Panc1 (cell line): ENCODE measurements at regions not wholly inside any gene's neighbourhood (a gene's known extent, or its start where the extent isn't known, plus 50 kb on each side); places are given as distances from the start of the nearest gene placed in this dataset.

ENCODE experiments used
- ATAC-seq: fragments of 200-7000 bp; cut with Tn5 transposase; 2 replicates; pipeline ENCODE4 v1.9.1; 2020; ENCODE audit warnings: mild to moderate bottlenecking, moderate library complexity
- BruUV-seq: library from RNA; stranded (reverse); fragments of 400-500 nt; replicated peaks from 2 replicates; lab custom pipeline; 2021; lab: Mats Ljungman, UMichigan
- CTCF ChIA-PET: fragments of 300-600 bp; sonication (Branson Sonifier 250); formaldehyde crosslinking; loops from one replicate; lab custom pipeline; 2022; ENCODE audit warnings: antibody characterized with exemption; lab: Charles Lee
- POLR2A ChIA-PET: fragments of 300-600 bp; sonication (Branson Sonifier 250); formaldehyde crosslinking; loops from one replicate; lab custom pipeline; 2022; ENCODE audit warnings: antibody characterized with exemption; lab: Charles Lee
- DNase-seq: peaks from one replicate; pipeline ENCODE4 v3.0.0-alpha.2; 2010; ENCODE audit warnings: low read depth, low spot score
- H3K27ac ChIP-seq: 2 replicates; pipeline ENCODE4 v1.5.1; 2011; ENCODE audit warnings: mild to moderate bottlenecking, low read length, inconsistent platforms
- H3K27me3 ChIP-seq: fragments of 200-500 bp; sonication (Bioruptor generic); 2 replicates; pipeline ENCODE4 v1.6.0; 2014; ENCODE audit warnings: low read length, inconsistent platforms; ENCODE audit not compliant: control insufficient read depth, insufficient read depth
- H3K36me3 ChIP-seq: fragments of 200-500 bp; sonication (Bioruptor generic); 2 replicates; pipeline ENCODE4 v1.5.1; 2014; ENCODE audit warnings: inconsistent platforms, mild to moderate bottlenecking, low read length, moderate library complexity; ENCODE audit not compliant: control insufficient read depth, insufficient read depth
- H3K4me1 ChIP-seq: 2 replicates; pipeline ENCODE4 v1.5.1; 2011; ENCODE audit warnings: inconsistent platforms, mild to moderate bottlenecking, low read length, moderate library complexity; ENCODE audit not compliant: control insufficient read depth, insufficient read depth
- H3K4me3 ChIP-seq, 2 experiments: 2 replicates each; pipeline ENCODE4 v1.5.1; 2011 to 2012; ENCODE audit warnings: low read depth in 2 of 2, low read length in 2 of 2, mild to moderate bottlenecking in 2 of 2, inconsistent platforms in 1 of 2, moderate library complexity in 1 of 2
- H3K9me3 ChIP-seq: fragments of 200-500 bp; sonication (Bioruptor generic); 2 replicates; pipeline ENCODE4 v1.5.1; 2014; ENCODE audit warnings: low read depth, mild to moderate bottlenecking, inconsistent platforms, low read length, moderate library complexity; ENCODE audit not compliant: control insufficient read depth, insufficient read depth
- POLR2AphosphoS5 ChIP-seq: IDR thresholded peaks from 2 replicates; pipeline ENCODE4 v1.6.1; 2012; ENCODE audit warnings: mild to moderate bottlenecking, low read depth, low read length, moderate library complexity
- SIN3A ChIP-seq: IDR thresholded peaks from 2 replicates; pipeline ENCODE4 v1.6.1; 2012; ENCODE audit warnings: low read depth, mild to moderate bottlenecking, low read length, moderate library complexity, borderline replicate concordance; ENCODE audit not compliant: insufficient read depth
- TCF7L2 ChIP-seq: IDR thresholded peaks from 2 replicates; pipeline ENCODE4 v1.6.1; 2011; ENCODE audit warnings: mild to moderate bottlenecking, low read depth, low read length, inconsistent platforms
- in situ Hi-C: cut with HindIII; loops from 2 replicates; pipeline ENCODE4 v1.10.0; 2016; ENCODE audit warnings: low sequenced_read_pairs, low pct_unique_long_range_greater_than_20kb
- intact Hi-C: fragments of 100-400 bp; cut with micrococcal nuclease; formaldehyde crosslinking; loops from one replicate; pipeline ENCODE4 v1.10.0; 2022; ENCODE audit not compliant: unreplicated experiment
- TF ChIP-seq, protein P1 (sequence below), 2 experiments: IDR thresholded peaks; 2 replicates each; pipeline ENCODE4 v1.6.1; 2011 to 2012; ENCODE audit warnings: low read depth in 2 of 2, control low read depth in 1 of 2, low read length in 1 of 2, mild to moderate bottlenecking in 1 of 2, moderate library complexity in 1 of 2; ENCODE audit not compliant: insufficient read depth in 1 of 2
- TF ChIP-seq, protein P2 (sequence below): fragments of 450-650 bp; IDR thresholded peaks from 2 replicates; pipeline ENCODE4 v1.5.1; 2017; ENCODE audit warnings: mild to moderate bottlenecking

DNA sequence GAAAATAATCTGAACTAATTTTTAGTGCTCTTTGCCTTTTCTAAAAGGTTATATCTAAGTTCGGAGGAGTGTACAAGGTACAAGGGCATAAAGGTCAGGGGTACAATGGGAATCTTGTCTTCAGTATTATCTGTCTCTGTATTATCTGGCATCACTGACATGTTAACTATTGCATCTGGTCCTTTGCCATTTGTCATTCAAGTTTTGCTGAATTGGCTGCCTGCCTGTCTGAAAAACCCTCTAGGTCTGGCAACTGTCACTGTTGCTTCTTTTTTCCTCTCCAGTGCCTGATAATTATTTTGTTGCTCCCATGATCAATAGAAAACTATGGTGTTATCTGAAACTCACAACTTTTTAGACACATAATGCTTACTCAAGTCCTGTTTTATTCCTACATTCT lies 112.5 kb upstream of the STK26 start:
- Histone ChIP-seq H3K27me3 (no peaks in the 10 kb centered on the region; the same call in none of the 2 replicates), H3K36me3 (no peaks in the 10 kb centered on the region), H3K27ac (no peak overlapping the region), H3K4me1 (no peaks in the 10 kb centered on the region), H3K9me3 (no peaks in the 10 kb centered on the region), H3K4me3 (no peak overlapping the region)
- DNase-seq (no peak), ATAC-seq (no peak)
- TF ChIP-seq TCF7L2 (no peak), SIN3A (no peak), POLR2AphosphoS5 (no peak)
- TF ChIP-seq, protein P1, sequence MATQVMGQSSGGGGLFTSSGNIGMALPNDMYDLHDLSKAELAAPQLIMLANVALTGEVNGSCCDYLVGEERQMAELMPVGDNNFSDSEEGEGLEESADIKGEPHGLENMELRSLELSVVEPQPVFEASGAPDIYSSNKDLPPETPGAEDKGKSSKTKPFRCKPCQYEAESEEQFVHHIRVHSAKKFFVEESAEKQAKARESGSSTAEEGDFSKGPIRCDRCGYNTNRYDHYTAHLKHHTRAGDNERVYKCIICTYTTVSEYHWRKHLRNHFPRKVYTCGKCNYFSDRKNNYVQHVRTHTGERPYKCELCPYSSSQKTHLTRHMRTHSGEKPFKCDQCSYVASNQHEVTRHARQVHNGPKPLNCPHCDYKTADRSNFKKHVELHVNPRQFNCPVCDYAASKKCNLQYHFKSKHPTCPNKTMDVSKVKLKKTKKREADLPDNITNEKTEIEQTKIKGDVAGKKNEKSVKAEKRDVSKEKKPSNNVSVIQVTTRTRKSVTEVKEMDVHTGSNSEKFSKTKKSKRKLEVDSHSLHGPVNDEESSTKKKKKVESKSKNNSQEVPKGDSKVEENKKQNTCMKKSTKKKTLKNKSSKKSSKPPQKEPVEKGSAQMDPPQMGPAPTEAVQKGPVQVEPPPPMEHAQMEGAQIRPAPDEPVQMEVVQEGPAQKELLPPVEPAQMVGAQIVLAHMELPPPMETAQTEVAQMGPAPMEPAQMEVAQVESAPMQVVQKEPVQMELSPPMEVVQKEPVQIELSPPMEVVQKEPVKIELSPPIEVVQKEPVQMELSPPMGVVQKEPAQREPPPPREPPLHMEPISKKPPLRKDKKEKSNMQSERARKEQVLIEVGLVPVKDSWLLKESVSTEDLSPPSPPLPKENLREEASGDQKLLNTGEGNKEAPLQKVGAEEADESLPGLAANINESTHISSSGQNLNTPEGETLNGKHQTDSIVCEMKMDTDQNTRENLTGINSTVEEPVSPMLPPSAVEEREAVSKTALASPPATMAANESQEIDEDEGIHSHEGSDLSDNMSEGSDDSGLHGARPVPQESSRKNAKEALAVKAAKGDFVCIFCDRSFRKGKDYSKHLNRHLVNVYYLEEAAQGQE (IDR thresholded peaks at IDR 0.05; ENCODE audit: insufficient read depth in 1 of 2, low read depth in 2 of 2, low read length in 1 of 2) = no peak
- TF ChIP-seq, protein P2, sequence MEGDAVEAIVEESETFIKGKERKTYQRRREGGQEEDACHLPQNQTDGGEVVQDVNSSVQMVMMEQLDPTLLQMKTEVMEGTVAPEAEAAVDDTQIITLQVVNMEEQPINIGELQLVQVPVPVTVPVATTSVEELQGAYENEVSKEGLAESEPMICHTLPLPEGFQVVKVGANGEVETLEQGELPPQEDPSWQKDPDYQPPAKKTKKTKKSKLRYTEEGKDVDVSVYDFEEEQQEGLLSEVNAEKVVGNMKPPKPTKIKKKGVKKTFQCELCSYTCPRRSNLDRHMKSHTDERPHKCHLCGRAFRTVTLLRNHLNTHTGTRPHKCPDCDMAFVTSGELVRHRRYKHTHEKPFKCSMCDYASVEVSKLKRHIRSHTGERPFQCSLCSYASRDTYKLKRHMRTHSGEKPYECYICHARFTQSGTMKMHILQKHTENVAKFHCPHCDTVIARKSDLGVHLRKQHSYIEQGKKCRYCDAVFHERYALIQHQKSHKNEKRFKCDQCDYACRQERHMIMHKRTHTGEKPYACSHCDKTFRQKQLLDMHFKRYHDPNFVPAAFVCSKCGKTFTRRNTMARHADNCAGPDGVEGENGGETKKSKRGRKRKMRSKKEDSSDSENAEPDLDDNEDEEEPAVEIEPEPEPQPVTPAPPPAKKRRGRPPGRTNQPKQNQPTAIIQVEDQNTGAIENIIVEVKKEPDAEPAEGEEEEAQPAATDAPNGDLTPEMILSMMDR = no peak
- in situ Hi-C loops = no loop called here
- BruUV-seq = no TSS peak
- intact Hi-C loops = no loop called here
- ChIA-PET CTCF (no interaction called here), POLR2A (no interaction called here)

DNA sequence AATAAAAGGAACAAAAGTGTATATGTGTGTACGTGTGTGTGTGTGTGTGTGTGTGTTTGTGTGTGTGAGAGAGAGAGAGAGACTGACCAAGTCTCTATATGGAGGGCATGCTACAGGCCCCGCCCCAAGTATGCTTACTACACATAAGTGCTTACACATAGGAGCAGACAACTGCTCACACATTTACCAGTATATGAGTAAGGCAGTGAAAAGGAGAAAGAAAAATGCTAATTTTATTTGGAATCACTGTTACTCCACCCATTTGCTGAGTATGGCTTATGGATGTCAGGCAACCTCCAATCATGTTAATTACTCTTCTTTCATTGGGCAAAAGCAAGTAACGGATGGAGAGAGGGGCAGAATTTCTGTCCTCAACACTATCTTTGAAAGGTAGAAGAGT lies 107.6 kb upstream of the STK26 start:
- ChIA-PET CTCF (no interaction called here), POLR2A (no interaction called here)
- no peaks in the 10 kb centered on the region; the same call in 1 of the 2 replicates for H3K27me3 ChIP-seq
- ATAC-seq (no peak), DNase-seq (no peak)
- H3K27ac ChIP-seq = no peak overlapping the region
- in situ Hi-C loops (no loop called here), intact Hi-C loops (no loop called here)
- no TSS peak for BruUV-seq
- H3K4me3 ChIP-seq = no peak overlapping the region
- TF ChIP-seq SIN3A (no peak), POLR2AphosphoS5 (no peak), TCF7L2 (no peak)
- TF ChIP-seq, protein P2 = no peak
- TF ChIP-seq, protein P1 (IDR thresholded peaks at IDR 0.05; ENCODE audit: insufficient read depth in 1 of 2, low read depth in 2 of 2, low read length in 1 of 2) = no peak
- no peaks in the 10 kb centered on the region for H3K36me3 ChIP-seq
- no peaks in the 10 kb centered on the region for H3K4me1 ChIP-seq
- no peaks in the 10 kb centered on the region for H3K9me3 ChIP-seq
